Activated T-cell treated with anti-CD3 and anti-CD28 coated beads for 24 hours (primary cell): ENCODE measurements at regions not wholly inside any gene's neighbourhood (a gene's known extent, or its start where the extent isn't known, plus 50 kb on each side); places are given as distances from the start of the nearest gene placed in this dataset.
"Not testable (repeated sequence)": the region's sequence is repeated elsewhere in the genome, so short reads cannot be mapped to it uniquely, and the experiment has no call there.

ENCODE experiments used
- DNase-seq: peaks from one replicate; pipeline ENCODE4 v3.0.0-alpha.2; 2020; ENCODE audit warnings: low read depth

GRCh38 chr11:37907436-37908218 is 1309.6 kb upstream of the RAG2 start:
- DNase-seq: no peak

- DNase-seq: no peak
Observed at GRCh38 chr11:37905707-37906417, 1307.8 kb upstream of the RAG2 start.

- DNase-seq: no peak
Observed at GRCh38 chr11:37896016-37896415, 1298.0 kb upstream of the RAG2 start.

- no peak for DNase-seq
Observed at GRCh38 chr11:37881741-37882140, 1283.7 kb upstream of the RAG2 start.

GRCh38 chr11:37861671-37862070 is 1263.6 kb upstream of the RAG2 start:
- DNase-seq: no peak

GRCh38 chr11:37858806-37859537 is 1260.9 kb upstream of the RAG2 start:
- not testable (repeated sequence) for DNase-seq

- DNase-seq: no peak
Observed at GRCh38 chr11:37858398-37858797, 1260.4 kb upstream of the RAG2 start.

- DNase-seq: no peak
Observed at GRCh38 chr11:37857726-37858125, 1259.7 kb upstream of the RAG2 start.

- no peak for DNase-seq
Observed at GRCh38 chr11:37849706-37850105, 1251.7 kb upstream of the RAG2 start.

GRCh38 chr11:37843603-37844002 is 1245.6 kb upstream of the RAG2 start:
- no peak for DNase-seq

GRCh38 chr11:37841016-37841415 is 1243.0 kb upstream of the RAG2 start:
- DNase-seq: no peak

- DNase-seq: not testable (repeated sequence)
Observed at GRCh38 chr11:37840345-37840744, 1242.3 kb upstream of the RAG2 start.

- no peak for DNase-seq
Observed at GRCh38 chr11:37830529-37830928, 1232.5 kb upstream of the RAG2 start.

GRCh38 chr11:37817727-37818270 is 1219.8 kb upstream of the RAG2 start:
- no peak for DNase-seq

GRCh38 chr11:37812281-37812880 is 1214.3 kb upstream of the RAG2 start:
- no peak for DNase-seq

GRCh38 chr11:37811349-37811748 is 1213.3 kb upstream of the RAG2 start:
- no peak for DNase-seq

- no peak for DNase-seq
Observed at GRCh38 chr11:37804666-37805065, 1206.6 kb upstream of the RAG2 start.

- DNase-seq: no peak
Observed at GRCh38 chr11:37788141-37788877, 1190.3 kb upstream of the RAG2 start.

- DNase-seq: no peak
Observed at GRCh38 chr11:37786214-37786755, 1188.2 kb upstream of the RAG2 start.

GRCh38 chr11:37774441-37774840 is 1176.4 kb upstream of the RAG2 start:
- DNase-seq: no peak

GRCh38 chr11:37770145-37770544 is 1172.1 kb upstream of the RAG2 start:
- no peak for DNase-seq
